ENCODE measurements at regions not wholly inside any gene's neighbourhood (a gene's known extent, or its start where the extent isn't known, plus 50 kb on each side); places are given as distances from the start of the nearest gene placed in this dataset.

DNA sequence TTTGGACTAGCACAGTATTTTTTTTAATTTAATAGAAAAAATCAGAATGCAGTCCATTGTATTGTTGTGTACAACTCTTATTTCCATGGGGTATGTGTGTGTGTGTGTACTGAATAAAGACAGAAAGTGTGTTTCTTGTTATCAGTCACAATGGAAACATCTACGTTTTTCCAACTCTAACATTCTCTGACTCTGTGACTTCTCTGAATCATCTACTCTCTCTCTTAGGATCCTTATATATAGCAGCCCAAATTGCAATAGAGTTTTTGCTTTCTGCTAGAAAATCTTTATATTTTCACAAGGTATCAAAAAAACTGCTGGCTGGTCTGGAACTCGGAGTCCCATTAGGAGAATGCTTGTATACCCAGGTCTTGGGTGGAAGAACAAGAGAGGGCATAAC, 138.9 kb upstream of the ARID2 start:
- DNase-seq: no peak

DNA sequence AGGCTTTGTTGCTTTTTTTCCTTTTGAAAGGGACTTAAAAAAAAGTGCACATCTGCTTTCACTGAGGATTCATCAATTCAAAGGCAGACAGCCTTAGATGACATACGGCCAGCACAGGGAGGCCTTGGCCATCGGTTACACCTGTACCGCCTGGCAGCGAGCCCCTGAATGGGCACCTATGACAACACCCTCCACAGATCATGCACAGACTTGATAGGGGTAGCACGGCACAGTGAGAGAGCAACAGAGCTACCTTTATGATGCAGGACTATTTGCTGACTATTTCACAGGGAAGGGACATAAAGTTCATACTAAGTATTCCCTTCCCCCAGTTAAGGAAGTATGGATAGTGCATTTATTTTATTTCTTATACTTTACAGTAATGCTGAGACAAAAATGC, 137.9 kb upstream of the ARID2 start:
- no peak for DNase-seq

DNA sequence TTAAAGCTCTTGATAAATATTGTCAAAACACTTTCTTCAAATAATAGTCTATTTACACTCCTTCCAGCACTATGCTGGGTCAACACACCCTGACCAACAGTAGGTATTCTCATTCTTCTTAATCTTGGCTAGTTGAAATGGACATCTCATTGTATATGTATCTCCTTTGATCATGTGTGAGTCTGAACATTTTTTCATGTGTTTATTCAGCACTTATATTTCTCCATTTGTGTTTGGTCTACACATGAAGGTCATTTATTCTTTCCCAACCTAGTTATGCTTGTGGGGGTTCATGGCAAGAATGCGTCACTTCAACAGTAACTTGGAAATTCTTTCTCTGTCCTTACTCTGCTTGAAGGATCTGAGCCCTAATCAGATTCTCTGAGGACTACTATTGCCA, 133.1 kb upstream of the ARID2 start:
- no peak for DNase-seq

DNA sequence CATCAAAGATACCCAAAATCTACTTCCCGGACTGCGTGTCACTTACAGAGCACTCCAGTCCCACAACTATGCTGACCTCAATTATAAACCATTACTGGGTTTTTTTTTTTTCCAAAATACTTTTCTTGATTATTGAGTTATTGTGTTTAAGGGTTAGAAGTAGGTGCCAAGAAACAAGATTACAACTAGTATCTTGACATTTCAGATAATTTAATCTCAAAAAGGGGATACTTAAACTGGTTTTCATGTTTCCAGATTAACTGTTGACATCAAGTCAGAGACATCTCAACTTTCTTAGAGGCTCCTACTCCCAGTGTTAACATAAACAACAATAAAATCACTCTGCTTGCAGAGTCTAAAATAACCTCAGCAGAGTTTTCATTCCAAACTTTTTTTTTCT, 131.2 kb upstream of the ARID2 start:
- no peak for DNase-seq

DNA sequence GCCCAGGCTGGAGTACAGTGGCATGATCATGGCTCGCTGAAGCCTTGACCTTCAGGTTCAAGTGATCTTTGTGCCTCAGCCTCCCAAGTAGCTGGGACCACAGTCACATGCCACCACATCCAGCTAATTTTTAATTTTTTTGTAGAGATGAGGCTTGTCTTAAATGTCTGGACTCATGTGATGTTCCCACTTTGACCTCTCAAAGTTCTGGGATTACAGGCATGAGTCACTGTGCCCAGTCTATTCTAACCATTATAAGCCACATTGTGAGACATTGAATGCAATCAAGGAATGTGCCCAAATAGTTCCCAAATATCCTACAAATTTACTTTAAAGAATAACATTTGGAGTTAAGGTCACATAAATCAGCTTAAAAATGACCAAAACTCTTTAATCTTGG, 130.7 kb upstream of the ARID2 start:
- DNase-seq: no peak

DNA sequence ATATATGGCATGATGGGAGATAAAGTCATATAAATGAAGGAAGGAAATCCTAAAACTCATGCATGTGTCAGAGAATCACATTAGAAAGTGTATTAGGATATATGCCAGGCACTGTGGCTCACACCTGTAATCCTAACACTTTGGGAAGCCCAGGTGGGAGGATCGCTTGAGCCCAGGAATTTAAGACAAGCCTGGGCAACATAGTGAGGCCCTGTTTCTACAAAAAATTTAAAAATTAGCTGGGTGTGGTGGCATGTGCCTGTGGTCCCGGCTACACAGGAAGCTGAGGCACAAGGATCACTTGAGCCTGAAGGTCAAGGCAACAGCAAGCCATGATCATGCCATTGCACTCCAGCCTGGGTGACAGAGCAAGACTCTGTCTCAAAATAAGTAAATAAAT, 130.3 kb upstream of the ARID2 start:
- DNase-seq: no peak

DNA sequence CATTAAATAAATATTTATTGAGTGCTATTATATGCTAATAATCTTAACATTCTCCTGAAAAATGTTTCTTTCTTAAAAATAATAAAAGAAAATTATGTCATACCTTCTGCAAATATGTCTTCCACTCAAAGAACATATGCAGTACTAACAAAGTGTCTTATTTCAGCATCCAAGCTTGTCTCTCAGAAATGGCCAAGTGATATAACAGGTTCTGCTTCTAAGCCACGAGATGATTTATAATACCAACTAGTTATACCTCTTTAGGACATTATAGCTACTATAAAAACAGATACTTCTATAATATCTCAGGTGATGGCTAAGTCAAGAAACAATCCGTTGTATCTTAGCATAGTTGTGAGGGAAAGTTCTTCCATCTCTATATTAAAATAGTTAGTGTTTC, 128.1 kb upstream of the ARID2 start:
- no peak for DNase-seq

DNA sequence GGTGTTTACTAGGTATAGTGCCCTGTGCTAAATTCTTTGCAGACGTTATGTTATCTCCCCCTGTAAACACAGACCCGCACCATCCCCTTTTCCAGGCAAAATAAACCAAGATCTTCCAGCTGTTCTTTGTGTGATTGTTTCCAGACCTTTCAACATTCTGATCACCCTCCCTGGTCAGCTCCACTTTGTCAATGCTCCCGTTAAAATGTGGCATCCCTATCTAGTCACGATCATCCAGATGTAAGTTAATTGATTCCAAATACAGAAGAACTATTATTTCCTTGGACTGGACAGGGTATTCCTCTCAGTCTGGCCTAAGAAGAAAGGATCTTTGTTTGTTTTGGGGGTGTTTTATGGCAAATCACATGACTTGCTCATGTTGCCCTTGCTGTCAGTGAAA, 127.6 kb upstream of the ARID2 start:
- no peak for DNase-seq

DNA sequence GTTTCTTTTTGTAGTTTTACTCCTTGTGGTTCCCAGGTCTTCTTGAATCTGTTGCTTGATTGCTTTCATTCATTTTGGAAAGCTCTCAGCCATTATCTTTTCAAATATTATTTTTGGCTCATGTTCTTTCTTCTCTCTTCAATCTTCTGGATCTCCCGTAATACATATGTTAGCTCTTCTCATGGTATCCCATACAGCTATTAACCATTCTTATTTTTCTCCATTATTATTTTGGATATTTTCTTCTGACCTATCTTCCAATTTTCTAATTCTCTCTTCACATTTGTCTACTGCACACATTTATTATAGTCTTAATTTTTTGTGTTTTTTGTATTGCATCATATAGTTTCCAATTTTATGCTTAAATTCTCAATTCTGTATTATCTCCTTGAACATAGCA, 123.9 kb upstream of the ARID2 start:
- DNase-seq: no peak

DNA sequence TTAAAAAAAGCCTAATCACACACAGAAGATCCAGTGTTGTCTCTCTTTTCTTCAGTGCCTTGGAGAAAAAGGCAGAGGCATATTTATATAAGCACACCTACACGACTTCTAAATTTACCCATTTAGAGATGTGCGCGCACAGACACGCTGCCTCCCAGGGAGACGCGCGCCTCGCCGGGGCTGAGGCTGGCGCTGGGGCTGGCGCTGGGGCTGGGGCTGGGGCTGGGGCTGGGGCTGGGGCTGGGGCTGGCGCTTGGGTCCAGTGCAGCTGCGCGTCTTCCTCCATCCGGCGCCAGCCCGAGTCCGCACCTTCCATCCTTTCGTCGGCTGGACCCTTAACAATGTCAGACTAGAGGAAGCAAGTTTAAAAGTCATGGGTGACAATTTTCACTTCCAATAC, 118.4 kb upstream of the ARID2 start:
- no peak for DNase-seq

DNA sequence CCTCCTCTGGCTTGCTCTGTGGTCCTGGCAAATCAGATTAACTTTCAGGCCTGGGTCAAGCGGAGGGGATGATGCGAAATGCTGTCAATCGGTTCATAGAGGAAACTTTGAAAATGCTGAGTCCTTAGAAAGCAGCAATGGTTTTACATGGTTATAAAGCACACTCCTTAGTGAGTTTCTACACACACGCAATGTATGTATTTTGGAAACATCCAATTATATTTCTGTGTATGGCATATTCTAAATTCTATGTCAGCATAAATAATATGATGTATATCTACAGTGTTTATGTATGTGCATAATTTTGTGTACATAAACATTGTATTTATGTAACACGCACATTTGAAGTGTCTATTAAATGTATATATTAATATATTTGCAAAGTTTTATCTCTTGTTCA, 118.0 kb upstream of the ARID2 start:
- DNase-seq: no peak

DNA sequence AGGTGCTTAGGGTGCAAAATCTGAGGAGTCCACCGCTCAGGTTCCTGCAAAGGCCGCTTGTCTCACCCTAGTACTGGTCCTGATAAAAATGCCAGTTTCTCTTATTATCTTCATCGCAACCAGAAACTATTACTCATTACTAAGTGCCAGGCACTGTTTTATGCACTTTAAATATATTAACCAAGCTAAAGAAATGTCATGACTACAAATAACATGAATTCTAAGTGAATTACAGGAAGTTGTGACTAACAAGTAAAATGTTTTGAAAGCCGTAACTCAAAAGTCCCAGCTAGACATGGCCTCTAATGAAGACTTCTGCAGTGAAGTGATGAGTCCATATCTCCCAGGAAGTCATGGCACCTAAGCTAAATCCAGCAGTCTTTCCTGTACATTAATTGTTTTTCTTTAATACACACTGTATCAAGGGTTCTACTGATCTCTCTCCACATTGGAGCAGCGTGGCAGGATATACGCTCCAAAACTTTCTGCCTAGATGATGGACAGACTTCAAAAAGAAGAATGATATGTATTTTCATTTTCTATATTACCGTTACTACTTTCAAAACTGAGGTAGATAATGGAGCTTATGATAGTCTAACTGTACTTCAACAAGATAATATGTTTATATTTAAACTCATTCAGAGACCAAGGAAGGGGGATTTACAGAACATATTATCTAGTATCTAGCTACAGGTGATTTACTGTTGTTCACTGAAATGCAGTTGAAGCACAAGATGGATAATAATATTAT, 117.3 kb upstream of the ARID2 start:
- no peak for DNase-seq

DNA sequence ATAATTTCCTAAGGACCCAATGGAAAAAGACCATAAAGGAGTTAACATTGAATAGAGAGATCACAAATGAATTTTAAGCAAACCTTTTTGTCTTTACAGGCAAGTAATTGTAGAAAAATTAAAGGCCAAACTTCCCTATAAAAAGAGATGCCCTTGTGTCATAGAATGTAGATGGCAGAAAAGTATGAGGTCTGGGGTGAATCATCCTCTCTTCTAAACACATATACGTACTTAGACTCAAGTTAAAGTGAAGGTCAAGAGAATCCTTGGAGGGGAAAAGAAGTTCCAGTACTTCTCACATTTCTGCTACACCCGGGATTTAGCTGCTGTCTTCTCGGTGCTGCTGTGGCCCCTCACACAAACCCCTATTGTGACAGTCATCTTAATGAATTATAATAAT, 116.2 kb upstream of the ARID2 start:
- no peak for DNase-seq

DNA sequence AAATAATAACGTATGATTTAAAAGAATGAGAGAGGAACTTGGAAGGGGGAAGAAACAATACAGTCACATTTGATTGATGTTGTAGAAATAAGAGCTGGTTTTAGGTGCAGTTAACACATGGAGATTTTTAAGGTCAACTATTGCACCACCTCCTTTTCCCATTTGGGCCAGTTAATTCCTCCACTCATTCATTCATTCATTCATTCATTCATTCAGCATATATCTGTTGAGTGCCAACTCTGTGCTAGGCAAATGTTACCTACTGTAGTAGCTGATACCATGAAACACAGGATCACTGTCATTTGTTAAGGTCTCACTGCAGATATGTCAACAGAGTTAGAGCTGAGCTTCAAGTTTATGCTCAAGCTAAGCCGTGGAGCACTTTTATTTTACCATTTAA, 115.7 kb upstream of the ARID2 start:
- no peak for DNase-seq

DNA sequence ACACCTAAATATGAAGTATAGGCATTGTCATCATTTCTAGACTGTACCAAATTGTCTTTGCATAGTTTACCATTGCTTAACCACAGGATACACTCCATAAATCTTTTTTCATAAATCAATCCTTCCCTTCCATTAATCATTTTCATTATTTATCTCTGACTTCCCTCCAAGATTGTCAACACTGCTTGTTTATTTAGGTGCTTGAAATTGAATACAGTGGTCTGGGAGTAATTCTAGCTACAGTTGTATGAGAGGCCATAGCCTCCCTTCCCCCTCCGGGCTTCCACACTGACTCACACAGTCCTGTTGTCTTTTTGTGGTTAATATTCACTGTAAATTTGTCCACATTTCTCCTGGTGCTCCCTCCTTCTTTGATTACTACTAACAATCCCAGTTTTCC, 114.2 kb upstream of the ARID2 start:
- DNase-seq: no peak

DNA sequence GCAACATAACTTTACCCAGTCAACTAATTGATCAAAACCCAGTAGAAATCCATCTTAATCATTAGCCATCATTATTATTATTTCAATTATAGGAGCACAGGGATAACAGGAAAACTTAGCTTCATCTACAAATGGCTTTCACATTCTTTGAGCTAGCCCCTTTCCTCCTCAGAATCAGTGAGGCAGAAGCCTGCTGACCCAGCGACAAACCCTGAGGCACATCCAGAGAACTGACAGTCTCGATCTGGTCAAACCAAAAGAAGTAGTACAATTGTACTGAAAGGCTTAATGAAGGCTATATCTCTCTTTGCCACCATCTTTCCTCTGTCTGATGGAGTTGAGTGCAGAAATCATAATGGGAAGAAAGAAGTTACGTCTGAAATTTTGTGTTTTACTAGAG, 109.8 kb upstream of the ARID2 start:
- DNase-seq: no peak

DNA sequence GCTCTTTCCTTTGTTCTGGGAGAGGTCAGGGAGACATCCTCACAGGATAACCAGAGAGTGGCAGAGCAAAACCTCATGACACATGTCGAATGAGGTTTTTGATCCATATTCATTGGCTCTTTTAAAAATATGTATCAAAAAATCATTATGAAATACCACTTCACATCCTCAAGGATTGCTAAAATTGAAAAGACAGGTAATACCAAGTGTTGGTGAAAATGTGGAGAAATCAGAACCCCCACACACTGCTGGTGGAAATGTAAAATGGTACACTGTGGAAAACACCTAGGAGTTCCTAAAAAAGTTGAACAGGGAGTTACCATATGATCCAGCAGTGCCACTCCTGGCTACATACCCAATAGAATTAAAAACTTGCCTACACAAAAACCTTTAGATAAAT, 107.8 kb upstream of the ARID2 start:
- no peak for DNase-seq

DNA sequence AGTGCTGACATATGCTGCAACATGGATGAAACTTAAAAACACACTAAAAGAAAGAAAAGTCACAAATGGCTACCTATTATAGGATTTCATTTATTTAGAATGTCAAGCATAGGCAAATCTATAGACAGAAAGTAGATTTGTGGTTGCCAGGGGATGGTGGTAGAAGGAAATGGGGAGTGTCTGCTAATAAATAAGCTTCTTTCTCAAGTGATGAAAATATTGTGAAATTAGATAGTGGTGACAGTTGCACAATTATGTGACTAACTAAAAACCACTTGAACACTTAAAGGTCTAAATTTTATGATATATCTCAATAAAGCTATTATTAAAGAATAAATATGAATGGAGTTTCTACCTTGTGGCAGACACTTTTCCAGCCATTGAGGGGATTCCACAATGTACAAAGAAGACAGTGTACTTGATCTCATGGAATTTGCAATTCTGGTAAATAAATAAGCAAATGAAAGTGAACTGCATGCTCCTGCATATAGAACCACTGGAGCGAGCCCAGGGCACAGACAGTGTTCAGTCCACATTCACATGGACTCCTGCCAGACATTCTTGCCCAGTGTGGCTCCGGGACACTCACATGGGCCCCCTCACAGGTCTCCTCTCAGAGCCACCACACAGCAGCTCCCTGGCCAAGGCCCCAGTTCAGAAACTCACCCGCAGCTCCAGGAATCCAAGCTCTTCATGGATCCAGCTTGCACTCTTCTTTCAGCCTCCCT, 107.1 kb upstream of the ARID2 start:
- DNase-seq: no peak

DNA sequence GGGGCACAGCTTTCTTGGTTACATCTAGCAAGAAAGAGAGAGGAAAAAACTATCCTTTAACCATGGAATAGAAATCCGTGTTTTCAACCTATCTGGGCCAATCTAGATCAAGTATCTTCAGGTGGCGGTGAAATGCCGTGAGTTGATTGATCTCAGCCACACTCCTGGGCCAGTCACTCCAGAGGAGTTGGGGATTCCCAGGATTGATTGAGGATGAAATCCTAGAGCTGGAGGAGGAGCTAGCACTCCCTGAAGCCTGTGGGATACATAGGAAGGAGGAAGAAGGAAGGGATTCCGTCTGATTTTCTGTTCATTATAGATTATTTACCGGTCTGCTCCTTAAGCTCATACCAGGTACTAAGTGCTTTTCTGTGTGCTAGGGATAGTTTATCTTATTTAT, 106.3 kb upstream of the ARID2 start:
- DNase-seq: no peak

DNA sequence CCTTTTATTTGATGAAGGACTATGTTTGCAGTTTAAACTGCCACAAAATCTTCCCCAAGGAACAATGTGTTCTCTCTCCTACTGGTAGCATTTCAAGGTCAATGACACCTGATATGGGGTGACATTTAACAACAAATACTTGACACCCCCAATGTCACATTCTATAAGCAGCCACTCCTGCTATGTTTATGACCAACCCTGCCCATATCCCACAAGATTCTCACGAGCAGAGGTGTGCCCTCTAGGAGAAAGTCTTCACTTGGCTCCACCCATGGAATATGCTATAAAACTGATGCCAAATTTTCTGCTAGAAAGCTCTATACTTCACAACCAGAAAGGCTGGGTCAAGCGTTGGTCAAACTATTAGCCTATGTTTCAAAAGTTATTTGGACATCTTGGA, 105.6 kb upstream of the ARID2 start:
- no peak for DNase-seq

DNA sequence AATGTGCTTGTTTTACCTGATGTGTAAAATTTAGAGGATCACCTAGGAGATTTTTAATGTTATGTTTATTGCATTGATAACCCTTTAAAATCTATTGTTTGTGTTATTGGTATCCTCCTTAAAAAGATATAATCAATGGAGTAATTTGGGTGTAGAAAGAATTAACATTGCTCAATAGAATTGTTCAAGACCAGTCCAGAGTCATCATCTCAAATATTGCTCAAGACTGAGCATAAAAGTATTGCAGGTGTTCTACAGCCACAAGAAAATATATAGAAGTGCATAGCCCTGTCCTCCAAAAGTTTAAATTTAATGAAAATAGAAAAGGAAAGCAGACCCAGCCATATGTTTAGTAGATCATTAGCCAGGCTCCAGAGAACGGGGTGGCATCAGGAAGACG, 102.5 kb upstream of the ARID2 start:
- no peak for DNase-seq

DNA sequence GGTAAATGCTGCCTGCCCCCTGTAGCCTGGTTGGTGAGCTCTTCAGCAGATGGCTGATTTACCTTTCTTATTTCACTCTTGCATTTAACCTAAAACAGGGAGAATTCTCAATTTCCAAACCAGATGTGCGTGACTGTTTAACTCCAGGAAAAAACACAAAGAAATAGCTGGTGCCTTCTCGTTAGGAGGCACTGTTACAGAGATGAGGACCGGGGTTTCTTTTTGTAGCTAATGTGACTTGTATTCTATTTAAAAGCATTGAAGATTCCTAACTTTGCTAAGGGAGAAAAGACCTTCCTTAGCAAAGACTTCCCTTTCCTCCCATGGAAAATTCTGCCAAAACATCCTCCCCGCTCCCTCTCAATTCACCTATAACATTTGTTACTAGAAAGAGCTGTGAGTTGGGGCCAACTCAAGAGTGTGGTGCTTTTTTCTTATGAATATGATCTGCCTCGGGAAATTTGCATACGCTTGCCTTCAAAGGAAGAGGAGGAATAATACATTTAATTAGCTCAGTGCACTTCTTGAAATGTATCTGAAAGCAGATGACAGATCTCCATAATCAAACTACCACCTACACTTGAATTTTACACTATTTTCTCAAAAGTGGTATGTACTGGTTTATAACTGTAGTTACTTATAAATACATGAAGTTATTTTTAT, 102.0 kb upstream of the ARID2 start:
- no peak for DNase-seq

DNA sequence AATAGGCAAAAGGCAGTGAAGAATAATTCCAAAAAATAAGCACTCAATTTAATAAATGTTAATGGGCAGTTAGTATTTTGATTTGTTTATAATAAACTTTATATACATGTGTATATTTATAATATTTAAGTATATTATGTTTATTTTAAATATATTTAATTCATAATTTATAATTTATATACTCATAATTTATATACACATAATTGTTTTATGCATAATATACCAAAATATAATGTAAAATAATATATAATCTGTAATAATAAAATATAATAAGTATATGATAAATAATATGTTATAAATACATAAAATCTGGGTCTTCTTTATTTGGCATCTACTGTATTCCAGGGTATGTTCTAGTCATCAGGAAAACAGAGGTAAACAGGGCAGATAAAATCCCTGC, 100.2 kb upstream of the ARID2 start:
- no peak for DNase-seq

DNA sequence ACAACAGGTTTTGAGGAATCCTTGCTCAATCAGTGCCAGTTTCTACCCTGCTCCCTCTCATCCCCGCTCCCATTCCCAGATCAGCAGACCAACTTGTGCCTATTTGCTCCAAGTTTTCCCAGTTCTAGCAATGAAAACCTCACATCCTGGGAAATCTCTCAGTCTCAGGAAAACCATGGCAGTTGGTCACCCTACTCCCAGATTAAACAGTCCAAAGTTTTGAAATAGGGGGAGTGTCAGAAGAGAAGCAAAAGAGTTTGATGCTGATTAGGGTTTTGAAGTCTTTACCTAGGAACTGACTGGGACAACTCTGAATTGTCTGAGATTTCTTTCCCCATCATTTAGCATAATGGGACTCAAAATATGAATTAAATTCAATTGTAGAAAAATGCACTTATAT, 95.8 kb upstream of the ARID2 start:
- no peak for DNase-seq

Measured in OCI-M1 (cell line).